ENCODE measurements at regions not wholly inside any gene's neighbourhood (a gene's known extent, or its start where the extent isn't known, plus 50 kb on each side); places are given as distances from the start of the nearest gene placed in this dataset.

DNA sequence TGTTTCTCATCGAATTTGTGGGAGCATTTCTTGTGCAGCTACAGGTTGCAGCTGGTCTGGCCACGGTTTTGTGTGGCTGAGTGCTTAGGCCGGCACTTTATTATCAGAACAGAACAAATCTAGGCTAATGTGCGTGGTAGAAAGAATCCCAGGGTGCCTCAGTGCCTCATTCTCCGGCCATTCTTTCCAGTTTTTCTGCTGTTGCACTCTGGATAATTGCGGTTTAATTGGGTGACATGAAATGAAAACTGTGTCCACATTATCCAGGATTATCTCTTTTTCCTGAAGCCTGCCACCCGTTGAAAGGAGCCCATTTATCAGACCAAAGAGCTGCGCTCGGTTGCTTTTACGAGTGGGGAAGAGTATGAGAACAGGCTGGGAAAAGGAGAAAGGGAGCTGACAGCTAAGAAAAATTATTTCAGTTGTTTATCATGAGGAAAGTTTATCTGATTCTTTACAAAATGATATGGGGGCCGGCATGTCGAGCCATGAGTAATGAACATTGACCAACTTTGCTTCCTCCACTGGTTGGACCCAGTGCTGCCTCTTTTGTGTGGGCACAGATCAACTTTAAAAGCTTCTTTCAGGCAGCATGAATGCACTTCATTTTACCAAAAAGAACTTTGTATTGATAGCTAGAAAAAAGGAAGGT is 117.0 kb upstream of the SOX21 start:
- Histone ChIP-seq H4K20me1 (ENCODE audit: insufficient read depth, low read length) (no peaks in the 10 kb centered on the region), H3K36me3 (ENCODE audit: insufficient read depth, low read length) (no peaks in the 10 kb centered on the region), H2AFZ (ENCODE audit: low read length) (no peak overlapping the region), H3K4me2 (ENCODE audit: insufficient read depth, low read length) (no peak overlapping the region), H3K27ac (ENCODE audit: low read depth, low read length) (no peak overlapping the region), H3K27me3 (ENCODE audit: insufficient read depth, low read length) (peaks cover 11% of the 10 kb centered on the region), H3K79me2 (ENCODE audit: insufficient read depth, low read length) (no peaks in the 10 kb centered on the region), H3K9me3 (ENCODE audit: low read depth, low read length) (no peaks in the 10 kb centered on the region), H3K4me3 (ENCODE audit: insufficient read depth, low read length) (no peak overlapping the region), H3K4me1 (ENCODE audit: insufficient read depth, low read length) (no peaks in the 10 kb centered on the region)
- TF ChIP-seq, protein P1, sequence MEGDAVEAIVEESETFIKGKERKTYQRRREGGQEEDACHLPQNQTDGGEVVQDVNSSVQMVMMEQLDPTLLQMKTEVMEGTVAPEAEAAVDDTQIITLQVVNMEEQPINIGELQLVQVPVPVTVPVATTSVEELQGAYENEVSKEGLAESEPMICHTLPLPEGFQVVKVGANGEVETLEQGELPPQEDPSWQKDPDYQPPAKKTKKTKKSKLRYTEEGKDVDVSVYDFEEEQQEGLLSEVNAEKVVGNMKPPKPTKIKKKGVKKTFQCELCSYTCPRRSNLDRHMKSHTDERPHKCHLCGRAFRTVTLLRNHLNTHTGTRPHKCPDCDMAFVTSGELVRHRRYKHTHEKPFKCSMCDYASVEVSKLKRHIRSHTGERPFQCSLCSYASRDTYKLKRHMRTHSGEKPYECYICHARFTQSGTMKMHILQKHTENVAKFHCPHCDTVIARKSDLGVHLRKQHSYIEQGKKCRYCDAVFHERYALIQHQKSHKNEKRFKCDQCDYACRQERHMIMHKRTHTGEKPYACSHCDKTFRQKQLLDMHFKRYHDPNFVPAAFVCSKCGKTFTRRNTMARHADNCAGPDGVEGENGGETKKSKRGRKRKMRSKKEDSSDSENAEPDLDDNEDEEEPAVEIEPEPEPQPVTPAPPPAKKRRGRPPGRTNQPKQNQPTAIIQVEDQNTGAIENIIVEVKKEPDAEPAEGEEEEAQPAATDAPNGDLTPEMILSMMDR (IDR thresholded peaks at IDR 0.05; ENCODE audit: extremely low read depth, low read depth, low read length) = no peak
- DNase-seq (ENCODE audit: insufficient read length, low spot score, missing footprints) = no peak

DNA sequence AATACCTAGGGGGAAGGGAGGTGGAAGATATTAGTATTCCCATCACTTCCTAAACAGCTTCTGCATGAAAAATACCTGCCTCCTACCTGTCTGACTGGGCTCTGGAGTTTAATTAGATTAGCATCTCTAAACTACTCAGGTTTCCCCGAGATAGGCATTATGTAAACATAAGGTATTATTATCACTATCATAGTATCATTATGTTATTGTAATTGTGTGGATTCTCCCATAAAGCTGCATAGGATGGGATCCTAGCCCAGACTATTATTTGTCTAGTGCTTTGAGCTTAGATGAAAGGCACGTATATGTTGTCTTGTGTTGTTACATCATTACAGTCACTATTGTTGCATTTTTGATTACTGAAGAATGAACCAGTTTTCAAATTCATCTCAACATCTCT is 115.2 kb upstream of the SOX21 start:
- H3K4me3 ChIP-seq (ENCODE audit: insufficient read depth, low read length) = no peak overlapping the region
- H3K4me1 ChIP-seq (ENCODE audit: insufficient read depth, low read length) = no peaks in the 10 kb centered on the region
- peaks cover 11% of the 10 kb centered on the region for H3K27me3 ChIP-seq (ENCODE audit: insufficient read depth, low read length)
- TF ChIP-seq, protein P1 (IDR thresholded peaks at IDR 0.05; ENCODE audit: extremely low read depth, low read depth, low read length) = no peak
- no peak overlapping the region for H2AFZ ChIP-seq (ENCODE audit: low read length)
- H3K27ac ChIP-seq (ENCODE audit: low read depth, low read length) = no peak overlapping the region
- no peak overlapping the region for H3K4me2 ChIP-seq (ENCODE audit: insufficient read depth, low read length)
- DNase-seq (ENCODE audit: insufficient read length, low spot score, missing footprints) = no peak
- no peaks in the 10 kb centered on the region for H3K36me3 ChIP-seq (ENCODE audit: insufficient read depth, low read length)
- H3K9me3 ChIP-seq (ENCODE audit: low read depth, low read length) = no peaks in the 10 kb centered on the region
- no peaks in the 10 kb centered on the region for H4K20me1 ChIP-seq (ENCODE audit: insufficient read depth, low read length)
- H3K79me2 ChIP-seq (ENCODE audit: insufficient read depth, low read length) = no peaks in the 10 kb centered on the region

DNA sequence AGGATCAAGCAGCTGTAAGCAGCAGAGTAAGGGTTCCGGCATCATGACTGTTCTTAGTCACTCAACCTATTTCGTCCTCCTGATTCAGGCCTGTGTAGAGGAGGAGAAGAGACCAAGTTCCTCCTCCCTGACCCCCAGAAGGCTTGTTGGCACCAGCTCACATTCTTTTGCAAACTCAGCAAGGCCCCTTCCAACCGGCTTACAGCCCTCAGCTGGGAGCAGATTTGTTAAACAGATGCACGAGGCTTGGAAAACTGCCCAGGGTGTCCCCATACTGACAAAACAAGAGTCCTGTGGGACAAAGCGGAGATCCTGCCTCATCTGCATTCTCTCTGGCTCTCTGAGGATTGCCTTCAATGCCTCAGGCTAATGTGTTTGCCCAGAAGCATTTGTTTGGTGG is 113.2 kb upstream of the SOX21 start:
- no peak overlapping the region for H2AFZ ChIP-seq (ENCODE audit: low read length)
- H3K36me3 ChIP-seq (ENCODE audit: insufficient read depth, low read length) = no peaks in the 10 kb centered on the region
- TF ChIP-seq, protein P1 (IDR thresholded peaks at IDR 0.05; ENCODE audit: extremely low read depth, low read depth, low read length) = no peak

DNA sequence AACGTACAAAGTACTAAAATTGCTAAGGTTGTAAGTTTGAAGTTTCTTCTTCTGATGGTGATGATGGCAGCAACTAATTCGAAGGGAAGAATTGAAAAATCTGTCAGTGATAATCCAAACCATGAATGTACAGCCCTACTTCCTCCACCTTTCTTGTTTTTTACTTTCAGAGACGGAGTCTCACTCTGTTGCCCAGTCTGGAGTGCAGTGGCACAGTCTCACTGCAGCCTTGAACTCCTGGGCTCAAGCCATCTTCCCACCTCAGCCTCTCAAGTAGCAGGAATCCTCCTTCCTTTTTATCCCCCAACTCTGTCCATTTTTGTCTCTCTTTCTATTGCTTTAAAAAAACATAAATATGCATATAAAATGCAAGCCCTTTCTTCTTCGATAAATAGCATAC is 112.3 kb upstream of the SOX21 start:
- no peaks in the 10 kb centered on the region for H3K79me2 ChIP-seq (ENCODE audit: insufficient read depth, low read length)
- no peak overlapping the region for H2AFZ ChIP-seq (ENCODE audit: low read length)
- TF ChIP-seq, protein P1 (IDR thresholded peaks at IDR 0.05; ENCODE audit: extremely low read depth, low read depth, low read length) = no peak
- peaks cover 5% of the 10 kb centered on the region for H3K27me3 ChIP-seq (ENCODE audit: insufficient read depth, low read length)
- H3K4me2 ChIP-seq (ENCODE audit: insufficient read depth, low read length) = no peak overlapping the region
- H3K36me3 ChIP-seq (ENCODE audit: insufficient read depth, low read length) = no peaks in the 10 kb centered on the region
- no peaks in the 10 kb centered on the region for H3K4me1 ChIP-seq (ENCODE audit: insufficient read depth, low read length)
- no peaks in the 10 kb centered on the region for H3K9me3 ChIP-seq (ENCODE audit: low read depth, low read length)
- H4K20me1 ChIP-seq (ENCODE audit: insufficient read depth, low read length) = no peaks in the 10 kb centered on the region
- DNase-seq (ENCODE audit: insufficient read length, low spot score, missing footprints) = no peak
- no peak overlapping the region for H3K27ac ChIP-seq (ENCODE audit: low read depth, low read length)
- H3K4me3 ChIP-seq (ENCODE audit: insufficient read depth, low read length) = no peak overlapping the region

More for the DNA sequence above, 113.2 kb upstream of the SOX21 start:
- DNase-seq (ENCODE audit: insufficient read length, low spot score, missing footprints) = no peak
- peaks cover 11% of the 10 kb centered on the region for H3K27me3 ChIP-seq (ENCODE audit: insufficient read depth, low read length)
- no peak overlapping the region for H3K27ac ChIP-seq (ENCODE audit: low read depth, low read length)
- no peaks in the 10 kb centered on the region for H4K20me1 ChIP-seq (ENCODE audit: insufficient read depth, low read length)
- H3K9me3 ChIP-seq (ENCODE audit: low read depth, low read length) = no peaks in the 10 kb centered on the region
- no peaks in the 10 kb centered on the region for H3K4me1 ChIP-seq (ENCODE audit: insufficient read depth, low read length)
- no peak overlapping the region for H3K4me2 ChIP-seq (ENCODE audit: insufficient read depth, low read length)
- H3K79me2 ChIP-seq (ENCODE audit: insufficient read depth, low read length) = no peaks in the 10 kb centered on the region
- H3K4me3 ChIP-seq (ENCODE audit: insufficient read depth, low read length) = no peak overlapping the region
